ENCODE measurements at regions not wholly inside any gene's neighbourhood (a gene's known extent, or its start where the extent isn't known, plus 50 kb on each side); places are given as distances from the start of the nearest gene placed in this dataset.

DNA sequence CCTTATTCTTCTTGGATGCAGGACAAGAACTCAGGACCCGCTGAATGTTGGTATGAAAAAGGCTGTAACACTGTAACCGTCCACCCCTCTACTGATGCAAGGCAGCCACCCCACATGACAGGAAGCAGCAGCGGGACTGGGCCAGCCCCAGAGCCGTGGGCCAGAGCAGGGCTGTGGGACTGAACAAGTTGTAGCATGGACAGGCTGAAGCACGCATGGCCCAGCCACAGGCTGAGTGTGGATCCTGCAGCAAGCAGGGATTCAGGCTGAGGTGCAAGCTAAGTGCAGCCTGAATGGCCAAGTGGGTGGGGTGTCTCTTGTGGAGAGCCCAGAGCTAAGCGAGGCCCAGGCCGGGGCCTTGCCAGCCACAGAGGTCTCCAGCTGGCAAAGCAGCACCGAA, 632.2 kb downstream of the SPOCK3 start:
- TF ChIP-seq POLR2AphosphoS5 (IDR thresholded peaks at IDR 0.05; ENCODE audit: borderline replicate concordance, low read depth, low read length) (no peak), FOXP2 (optimal IDR thresholded peaks at IDR 0.05; ENCODE audit: control extremely low read depth, extremely low read length, insufficient read depth) (no peak), EZH2 (IDR thresholded peaks at IDR 0.05) (no peak)
